ENCODE measurements at regions not wholly inside any gene's neighbourhood (a gene's known extent, or its start where the extent isn't known, plus 50 kb on each side); places are given as distances from the start of the nearest gene placed in this dataset.

DNA sequence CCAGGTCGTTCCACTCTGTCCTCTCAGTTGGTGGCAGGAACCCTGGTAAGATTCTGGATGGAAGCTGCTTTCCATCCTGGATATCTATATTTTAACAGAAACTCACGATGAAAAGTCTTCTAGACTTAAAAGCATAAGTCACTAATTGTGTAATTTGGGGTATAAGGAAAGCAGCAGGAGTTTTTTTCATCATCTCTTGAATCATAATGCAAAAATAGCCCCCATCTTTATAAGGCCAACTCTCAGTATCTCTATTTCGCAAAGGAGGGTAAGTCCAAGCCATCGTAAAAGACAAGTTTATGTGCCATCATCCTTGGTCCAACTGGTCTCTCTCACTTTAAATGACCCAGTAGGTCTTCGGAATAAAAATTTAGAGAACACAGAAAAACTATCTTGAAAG lies 95.1 kb downstream of the FAM50B start:
- H3K4me1 ChIP-seq (ENCODE audit: control insufficient read depth, low read depth, low read length) = no peaks in the 10 kb centered on the region
- H3K4me2 ChIP-seq (ENCODE audit: low read length) = no peak overlapping the region
- no peak overlapping the region for H3K27ac ChIP-seq (ENCODE audit: low read depth, low read length)
- H3K18ac ChIP-seq (ENCODE audit: low read length) = no peak overlapping the region
- no peak overlapping the region for H2AK5ac ChIP-seq (ENCODE audit: low read length)
- H3K23ac ChIP-seq (ENCODE audit: low read length) = no peak overlapping the region
- H3K56ac ChIP-seq (ENCODE audit: low read length) = no peak overlapping the region
- H2BK120ac ChIP-seq (ENCODE audit: low read depth, low read length) = no peak overlapping the region
- H3K79me1 ChIP-seq (ENCODE audit: low read length) = no peaks in the 10 kb centered on the region
- no peak overlapping the region for H4K5ac ChIP-seq (ENCODE audit: low read length)
- H3K4me3 ChIP-seq (ENCODE audit: low read length) = no peak overlapping the region
- H3K4ac ChIP-seq (ENCODE audit: low read depth, low read length) = no peak overlapping the region
- H2BK15ac ChIP-seq (replicated peaks; ENCODE audit: low read depth) = no peak overlapping the region
- no peaks in the 10 kb centered on the region for H3K36me3 ChIP-seq (ENCODE audit: control insufficient read depth, insufficient read depth, low read length)
- no peak overlapping the region for H2BK5ac ChIP-seq (ENCODE audit: low read length)
- WGBS (ENCODE audit: extremely low coverage, insufficient coverage, low lambda C conversion rate) = no CpG with 5 or more reads among the region's 5 CpGs
- no peaks in the 10 kb centered on the region for H3K27me3 ChIP-seq (ENCODE audit: insufficient read depth, low read length, poor library complexity)
- H4K8ac ChIP-seq (ENCODE audit: low read depth, low read length) = no peak overlapping the region
- DNase-seq = no peak
- no peaks in the 10 kb centered on the region for H3K79me2 ChIP-seq (ENCODE audit: control insufficient read depth, insufficient read depth, low read length)
- H3K9ac ChIP-seq (ENCODE audit: low read length) = no peak overlapping the region

DNA sequence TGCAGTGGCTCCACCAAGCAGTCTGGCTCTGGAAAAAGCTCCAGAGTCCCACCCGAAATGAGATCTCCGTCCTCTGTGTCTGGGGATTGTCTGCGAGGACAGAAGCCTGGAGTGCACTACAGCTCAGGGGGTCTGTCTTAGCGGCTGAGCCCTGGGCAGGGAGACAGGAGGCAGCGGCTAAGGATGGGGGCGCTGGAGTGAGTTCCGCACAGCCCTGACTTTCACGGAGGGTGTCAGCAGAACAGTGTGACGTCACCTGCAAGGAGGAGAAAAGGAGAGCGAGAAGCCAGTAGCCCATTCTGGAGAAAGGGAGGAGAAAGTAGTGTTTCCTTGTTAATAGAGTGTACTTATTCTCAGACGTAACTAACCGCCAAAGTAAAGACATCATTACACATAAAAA lies 97.6 kb downstream of the FAM50B start:
- H3K9ac ChIP-seq (ENCODE audit: low read length) = no peak overlapping the region
- H3K56ac ChIP-seq (ENCODE audit: low read length) = no peak overlapping the region
- H3K79me2 ChIP-seq (ENCODE audit: control insufficient read depth, insufficient read depth, low read length) = no peaks in the 10 kb centered on the region
- H2BK120ac ChIP-seq (ENCODE audit: low read depth, low read length) = no peak overlapping the region
- H3K27ac ChIP-seq (ENCODE audit: low read depth, low read length) = no peak overlapping the region
- no peak overlapping the region for H3K18ac ChIP-seq (ENCODE audit: low read length)
- H2BK15ac ChIP-seq (replicated peaks; ENCODE audit: low read depth) = no peak overlapping the region
- no peaks in the 10 kb centered on the region for H3K79me1 ChIP-seq (ENCODE audit: low read length)
- H3K27me3 ChIP-seq (ENCODE audit: insufficient read depth, low read length, poor library complexity) = no peaks in the 10 kb centered on the region
- no peaks in the 10 kb centered on the region for H3K36me3 ChIP-seq (ENCODE audit: control insufficient read depth, insufficient read depth, low read length)
- no peak overlapping the region for H3K23ac ChIP-seq (ENCODE audit: low read length)
- H2AK5ac ChIP-seq (ENCODE audit: low read length) = no peak overlapping the region
- peak; percentile 24 for DNase-seq
- H2BK5ac ChIP-seq (ENCODE audit: low read length) = no peak overlapping the region
- H4K8ac ChIP-seq (ENCODE audit: low read depth, low read length) = no peak overlapping the region
- no peak overlapping the region for H3K4me3 ChIP-seq (ENCODE audit: low read length)
- H3K4me2 ChIP-seq (ENCODE audit: low read length) = no peak overlapping the region
- H3K4ac ChIP-seq (ENCODE audit: low read depth, low read length) = no peak overlapping the region
- no CpG with 5 or more reads among the region's 12 CpGs for WGBS (ENCODE audit: extremely low coverage, insufficient coverage, low lambda C conversion rate)
- H4K5ac ChIP-seq (ENCODE audit: low read length) = no peak overlapping the region
- no peaks in the 10 kb centered on the region for H3K4me1 ChIP-seq (ENCODE audit: control insufficient read depth, low read depth, low read length)

GRCh38 chr6:3948866-3949265 lies 99.7 kb downstream of the FAM50B start:
- Histone ChIP-seq H3K4ac (ENCODE audit: low read depth, low read length) (no peak overlapping the region), H3K27me3 (ENCODE audit: insufficient read depth, low read length, poor library complexity) (no peaks in the 10 kb centered on the region), H4K8ac (ENCODE audit: low read depth, low read length) (no peak overlapping the region), H3K56ac (ENCODE audit: low read length) (no peak overlapping the region), H3K23ac (ENCODE audit: low read length) (no peak overlapping the region), H2AK5ac (ENCODE audit: low read length) (no peak overlapping the region), H3K4me2 (ENCODE audit: low read length) (no peak overlapping the region), H3K4me1 (ENCODE audit: control insufficient read depth, low read depth, low read length) (no peaks in the 10 kb centered on the region), H2BK5ac (ENCODE audit: low read length) (no peak overlapping the region), H3K4me3 (ENCODE audit: low read length) (no peak overlapping the region), H3K9ac (ENCODE audit: low read length) (no peak overlapping the region), H3K79me2 (ENCODE audit: control insufficient read depth, insufficient read depth, low read length) (no peaks in the 10 kb centered on the region), H2BK15ac (replicated peaks; ENCODE audit: low read depth) (no peak overlapping the region), H3K27ac (ENCODE audit: low read depth, low read length) (no peak overlapping the region), H4K5ac (ENCODE audit: low read length) (no peak overlapping the region), H2BK120ac (ENCODE audit: low read depth, low read length) (no peak overlapping the region), H3K79me1 (ENCODE audit: low read length) (no peaks in the 10 kb centered on the region), H3K36me3 (ENCODE audit: control insufficient read depth, insufficient read depth, low read length) (no peaks in the 10 kb centered on the region), H3K18ac (ENCODE audit: low read length) (no peak overlapping the region)
- WGBS (ENCODE audit: extremely low coverage, insufficient coverage, low lambda C conversion rate) = no CpG with 5 or more reads among the region's 4 CpGs
- no peak for DNase-seq

DNA sequence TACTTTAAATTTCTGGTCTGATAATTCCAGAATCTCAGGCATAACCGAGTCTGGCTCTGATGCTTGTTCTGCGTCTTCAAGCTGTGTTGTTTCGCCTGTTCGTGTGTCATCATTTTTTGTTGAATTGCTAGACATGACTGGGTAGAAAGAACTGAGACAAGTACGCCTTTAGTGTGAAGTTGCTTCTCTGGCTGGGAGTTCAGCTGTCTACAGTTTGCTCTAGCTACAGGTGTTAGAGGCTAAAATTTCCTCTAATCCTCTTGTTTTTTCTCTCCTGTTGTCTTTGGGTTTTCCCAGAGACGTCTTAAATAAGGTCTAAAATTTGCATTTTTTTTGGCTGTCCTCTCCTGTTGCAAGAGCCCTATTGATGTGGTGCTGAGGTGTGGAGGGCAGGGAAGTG lies 100.3 kb downstream of the FAM50B start:
- Histone ChIP-seq H3K4me1 (ENCODE audit: control insufficient read depth, low read depth, low read length) (no peaks in the 10 kb centered on the region), H3K4me2 (ENCODE audit: low read length) (no peak overlapping the region), H3K18ac (ENCODE audit: low read length) (no peak overlapping the region), H4K5ac (ENCODE audit: low read length) (no peak overlapping the region), H3K4ac (ENCODE audit: low read depth, low read length) (no peak overlapping the region), H3K9ac (ENCODE audit: low read length) (no peak overlapping the region), H3K56ac (ENCODE audit: low read length) (no peak overlapping the region), H2AK5ac (ENCODE audit: low read length) (no peak overlapping the region), H2BK5ac (ENCODE audit: low read length) (no peak overlapping the region), H3K36me3 (ENCODE audit: control insufficient read depth, insufficient read depth, low read length) (no peaks in the 10 kb centered on the region), H3K79me1 (ENCODE audit: low read length) (no peaks in the 10 kb centered on the region), H3K79me2 (ENCODE audit: control insufficient read depth, insufficient read depth, low read length) (no peaks in the 10 kb centered on the region), H3K27ac (ENCODE audit: low read depth, low read length) (no peak overlapping the region), H2BK120ac (ENCODE audit: low read depth, low read length) (no peak overlapping the region), H4K8ac (ENCODE audit: low read depth, low read length) (no peak overlapping the region), H2BK15ac (replicated peaks; ENCODE audit: low read depth) (no peak overlapping the region), H3K4me3 (ENCODE audit: low read length) (no peak overlapping the region), H3K27me3 (ENCODE audit: insufficient read depth, low read length, poor library complexity) (no peaks in the 10 kb centered on the region), H3K23ac (ENCODE audit: low read length) (no peak overlapping the region)
- WGBS (ENCODE audit: extremely low coverage, insufficient coverage, low lambda C conversion rate) = no CpG with 5 or more reads among the region's 6 CpGs
- DNase-seq = no peak

DNA sequence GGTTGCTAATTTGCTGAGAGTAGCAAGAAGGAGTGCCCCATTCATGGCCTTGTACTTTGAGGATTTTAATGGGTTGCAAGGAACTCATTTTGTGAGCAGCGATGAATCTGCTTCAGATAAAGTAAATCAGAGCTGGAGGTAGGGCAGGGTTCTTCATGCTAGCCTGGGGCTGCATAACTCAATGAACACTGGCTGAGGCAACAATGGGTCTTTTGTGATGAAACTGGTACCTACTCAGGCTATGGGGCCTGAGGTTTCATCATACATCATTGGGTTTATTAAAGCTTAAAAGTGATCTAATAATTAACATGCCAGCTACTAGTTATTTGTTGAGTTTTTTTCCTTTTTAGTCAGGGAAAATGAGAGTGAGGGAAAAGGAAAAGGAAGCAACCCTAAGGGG lies 106.9 kb downstream of the FAM50B start:
- no peak overlapping the region for H3K9ac ChIP-seq (ENCODE audit: low read length)
- H4K8ac ChIP-seq (ENCODE audit: low read depth, low read length) = no peak overlapping the region
- H4K5ac ChIP-seq (ENCODE audit: low read length) = no peak overlapping the region
- no peaks in the 10 kb centered on the region for H3K79me1 ChIP-seq (ENCODE audit: low read length)
- no peak overlapping the region for H3K56ac ChIP-seq (ENCODE audit: low read length)
- no peaks in the 10 kb centered on the region for H3K27me3 ChIP-seq (ENCODE audit: insufficient read depth, low read length, poor library complexity)
- H2BK15ac ChIP-seq (replicated peaks; ENCODE audit: low read depth) = no peak overlapping the region
- DNase-seq = no peak
- no peak overlapping the region for H3K4me3 ChIP-seq (ENCODE audit: low read length)
- no peaks in the 10 kb centered on the region for H3K79me2 ChIP-seq (ENCODE audit: control insufficient read depth, insufficient read depth, low read length)
- H3K36me3 ChIP-seq (ENCODE audit: control insufficient read depth, insufficient read depth, low read length) = no peaks in the 10 kb centered on the region
- no peak overlapping the region for H3K4me2 ChIP-seq (ENCODE audit: low read length)
- no peaks in the 10 kb centered on the region for H3K4me1 ChIP-seq (ENCODE audit: control insufficient read depth, low read depth, low read length)
- no peak overlapping the region for H3K4ac ChIP-seq (ENCODE audit: low read depth, low read length)
- H3K27ac ChIP-seq (ENCODE audit: low read depth, low read length) = no peak overlapping the region
- H2BK120ac ChIP-seq (ENCODE audit: low read depth, low read length) = no peak overlapping the region
- no peak overlapping the region for H2BK5ac ChIP-seq (ENCODE audit: low read length)
- no peak overlapping the region for H3K23ac ChIP-seq (ENCODE audit: low read length)
- H2AK5ac ChIP-seq (ENCODE audit: low read length) = no peak overlapping the region
- WGBS (ENCODE audit: extremely low coverage, insufficient coverage, low lambda C conversion rate) = no CpG with 5 or more reads among the region's 1 CpG
- H3K18ac ChIP-seq (ENCODE audit: low read length) = no peak overlapping the region

GRCh38 chr6:3957321-3957720 lies 108.1 kb downstream of the FAM50B start:
- Histone ChIP-seq H3K23ac (ENCODE audit: low read length) (no peak overlapping the region), H3K4ac (ENCODE audit: low read depth, low read length) (no peak overlapping the region), H3K4me1 (ENCODE audit: control insufficient read depth, low read depth, low read length) (no peaks in the 10 kb centered on the region), H3K4me2 (ENCODE audit: low read length) (no peak overlapping the region), H2BK15ac (replicated peaks; ENCODE audit: low read depth) (no peak overlapping the region), H3K18ac (ENCODE audit: low read length) (no peak overlapping the region), H3K4me3 (ENCODE audit: low read length) (no peak overlapping the region), H4K5ac (ENCODE audit: low read length) (no peak overlapping the region), H2BK120ac (ENCODE audit: low read depth, low read length) (no peak overlapping the region), H3K79me1 (ENCODE audit: low read length) (no peaks in the 10 kb centered on the region), H2AK5ac (ENCODE audit: low read length) (no peak overlapping the region), H3K79me2 (ENCODE audit: control insufficient read depth, insufficient read depth, low read length) (no peaks in the 10 kb centered on the region), H3K56ac (ENCODE audit: low read length) (no peak overlapping the region), H2BK5ac (ENCODE audit: low read length) (no peak overlapping the region), H3K27ac (ENCODE audit: low read depth, low read length) (no peak overlapping the region), H4K8ac (ENCODE audit: low read depth, low read length) (no peak overlapping the region), H3K27me3 (ENCODE audit: insufficient read depth, low read length, poor library complexity) (no peaks in the 10 kb centered on the region), H3K9ac (ENCODE audit: low read length) (no peak overlapping the region), H3K36me3 (ENCODE audit: control insufficient read depth, insufficient read depth, low read length) (no peaks in the 10 kb centered on the region)
- WGBS (ENCODE audit: extremely low coverage, insufficient coverage, low lambda C conversion rate) = no CpG with 5 or more reads among the region's 1 CpG
- no peak for DNase-seq
